Activated CD4-positive, alpha-beta T cell treated with anti-CD3 and anti-CD28 coated beads, Interleukin-2, Interleukin-6, amounts not matched to agents 100 ng/mL and 50 ng/mL, durations not matched to agents 16 hours and 8 hours (primary cell): ENCODE measurements at regions not wholly inside any gene's neighbourhood (a gene's known extent, or its start where the extent isn't known, plus 50 kb on each side); places are given as distances from the start of the nearest gene placed in this dataset.
"Not testable (repeated sequence)": the region's sequence is repeated elsewhere in the genome, so short reads cannot be mapped to it uniquely, and the experiment has no call there.

Experiments used
- DNase-seq: peaks from one replicate; pipeline ENCODE4 v3.0.0-alpha.2; 2020

GRCh38 chr6:91075244-91075976 is 488.5 kb upstream of the MAP3K7 start:
- no peak for DNase-seq

DNA sequence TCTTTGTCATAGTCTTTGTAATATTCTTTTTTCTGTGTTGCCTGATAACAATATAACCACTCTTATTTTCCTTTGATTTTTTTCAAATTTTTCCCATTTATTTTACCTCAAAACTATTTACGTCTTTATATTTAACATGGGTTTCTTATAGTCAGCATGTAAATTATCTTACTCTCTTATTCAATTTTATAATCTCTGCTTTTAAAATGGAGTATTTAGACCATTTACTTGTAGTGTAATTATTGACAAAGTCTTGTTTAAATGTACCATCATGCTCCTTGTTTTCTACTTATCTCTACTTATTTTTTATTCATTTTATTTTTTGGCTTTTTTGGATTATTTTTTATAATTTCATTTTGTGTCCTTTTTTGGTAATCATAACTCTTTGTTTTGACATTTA is 476.5 kb upstream of the MAP3K7 start:
- DNase-seq, result no peak

GRCh38 chr6:91057689-91058088 is 470.8 kb upstream of the MAP3K7 start:
- DNase-seq, result no peak

GRCh38 chr6:91055959-91056358 is 469.1 kb upstream of the MAP3K7 start:
- no peak for DNase-seq

- not testable (repeated sequence) for DNase-seq
Observed at GRCh38 chr6:91052473-91053450, 465.9 kb upstream of the MAP3K7 start.

GRCh38 chr6:91045161-91045560 is 458.3 kb upstream of the MAP3K7 start:
- DNase-seq, result no peak

DNA sequence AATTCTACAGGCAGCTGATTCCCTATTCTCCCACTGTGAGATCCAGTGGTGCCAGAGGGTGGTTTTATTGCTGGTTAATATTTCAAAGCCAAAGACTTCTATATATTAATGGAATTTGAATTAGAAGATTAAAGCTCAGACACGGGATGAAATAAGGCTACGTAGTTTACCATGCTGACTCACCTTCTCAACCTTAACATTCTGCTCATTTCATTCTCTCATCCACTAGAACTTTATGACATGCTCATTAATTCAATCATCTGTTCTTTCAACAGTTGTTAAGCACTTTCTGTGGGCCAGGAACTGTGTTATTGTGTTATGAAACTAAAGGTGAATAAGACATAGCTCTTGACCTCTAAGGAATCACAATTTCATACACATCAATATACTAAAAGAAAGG is 456.9 kb upstream of the MAP3K7 start:
- DNase-seq, result no peak

DNA sequence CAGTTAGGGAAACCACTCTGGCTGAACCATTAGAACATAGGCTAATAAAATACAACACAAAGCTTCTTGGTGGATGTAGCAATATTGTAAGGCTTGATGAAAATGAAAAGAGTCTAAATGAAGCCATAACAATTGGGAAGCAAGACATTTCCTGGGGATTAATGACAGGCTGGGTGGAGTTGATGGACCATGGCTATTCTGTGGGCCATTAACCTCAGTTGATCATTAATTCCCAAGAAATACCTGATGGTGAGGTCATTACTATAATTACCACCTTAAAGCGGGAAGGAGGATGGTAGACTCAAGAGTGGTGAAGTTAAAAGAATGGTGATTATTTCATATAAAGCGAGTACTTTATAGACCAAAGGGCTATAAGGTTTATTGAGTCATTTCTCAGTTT is 455.8 kb upstream of the MAP3K7 start:
- no peak for DNase-seq

DNA sequence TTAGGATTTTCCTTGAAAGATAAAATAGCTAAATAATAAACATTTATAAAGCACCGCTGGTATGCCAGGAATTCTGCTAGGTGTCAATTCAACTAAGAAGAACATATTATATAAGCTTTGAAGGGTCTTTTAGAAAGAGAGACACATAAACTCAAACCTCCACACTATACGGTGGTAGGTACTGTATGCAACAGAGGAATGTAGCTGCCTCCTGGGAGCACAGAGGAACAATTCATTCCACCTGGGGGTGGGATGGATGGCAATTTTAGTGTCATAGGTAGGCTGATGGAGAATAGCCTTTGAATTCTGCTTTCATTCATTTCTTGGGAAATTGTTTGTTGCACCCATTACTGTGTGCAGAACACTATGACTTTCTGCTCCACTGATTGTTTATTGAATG is 447.1 kb upstream of the MAP3K7 start:
- no peak for DNase-seq

GRCh38 chr6:91031581-91031980 is 444.7 kb upstream of the MAP3K7 start:
- DNase-seq, result no peak

DNA sequence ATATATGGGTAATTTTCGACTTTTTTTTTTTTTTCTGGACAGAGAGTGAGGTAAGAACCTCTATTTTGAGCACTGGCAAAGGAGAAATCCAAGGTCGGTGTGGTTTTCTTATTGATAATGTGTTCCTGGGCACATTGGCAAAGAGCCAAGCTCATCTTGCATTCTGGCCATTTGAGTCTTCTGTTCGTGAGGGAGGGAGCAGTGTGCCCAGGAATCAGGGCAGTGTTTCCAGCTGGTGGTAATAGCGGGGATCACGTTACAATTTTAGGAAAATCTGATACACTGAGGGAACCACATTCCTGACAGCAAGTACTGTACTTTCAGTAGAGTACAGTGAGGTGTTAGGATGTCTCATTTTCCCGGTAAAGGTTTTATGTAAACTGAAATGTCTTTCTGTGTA is 442.3 kb upstream of the MAP3K7 start:
- no peak for DNase-seq

GRCh38 chr6:91023529-91023928 is 436.7 kb upstream of the MAP3K7 start:
- no peak for DNase-seq

DNA sequence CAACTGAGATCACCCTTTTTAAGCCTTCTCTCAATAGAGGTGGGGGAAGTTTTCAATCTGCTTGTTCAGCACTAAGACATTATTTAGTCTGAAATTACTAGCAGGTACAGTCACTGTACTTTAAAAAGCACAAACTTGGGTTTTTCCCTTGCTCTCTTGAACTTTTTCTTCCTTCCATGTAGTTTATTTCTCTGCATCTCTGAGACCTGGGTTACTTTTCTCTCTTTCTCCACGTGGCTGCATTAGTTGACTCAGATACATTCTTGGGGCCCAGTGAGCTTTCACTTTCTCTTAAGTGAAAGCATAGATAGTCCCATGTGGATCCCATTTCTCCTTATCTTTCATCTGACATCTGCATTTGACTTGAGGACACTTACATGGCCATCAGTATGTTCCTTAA is 433.9 kb upstream of the MAP3K7 start:
- no peak for DNase-seq

DNA sequence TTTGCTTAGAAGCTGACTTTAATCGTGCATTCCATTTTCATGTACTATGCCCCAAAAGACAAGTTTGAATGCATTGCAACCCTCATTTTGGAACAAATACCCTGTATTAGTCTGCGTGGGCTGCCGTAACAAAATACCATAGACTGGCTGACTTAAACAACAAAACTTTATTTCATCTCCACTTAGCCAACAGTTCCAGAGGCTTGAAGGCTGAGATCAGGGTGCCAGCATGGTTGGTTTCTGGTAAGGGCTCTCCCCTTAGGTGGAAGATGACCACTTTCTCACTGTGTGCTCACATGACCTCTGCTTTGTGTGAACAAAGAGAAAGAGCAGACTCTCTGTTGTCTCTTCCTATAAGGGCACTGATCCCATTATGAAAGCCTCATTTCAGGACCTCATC is 431.7 kb upstream of the MAP3K7 start:
- no peak for DNase-seq

DNA sequence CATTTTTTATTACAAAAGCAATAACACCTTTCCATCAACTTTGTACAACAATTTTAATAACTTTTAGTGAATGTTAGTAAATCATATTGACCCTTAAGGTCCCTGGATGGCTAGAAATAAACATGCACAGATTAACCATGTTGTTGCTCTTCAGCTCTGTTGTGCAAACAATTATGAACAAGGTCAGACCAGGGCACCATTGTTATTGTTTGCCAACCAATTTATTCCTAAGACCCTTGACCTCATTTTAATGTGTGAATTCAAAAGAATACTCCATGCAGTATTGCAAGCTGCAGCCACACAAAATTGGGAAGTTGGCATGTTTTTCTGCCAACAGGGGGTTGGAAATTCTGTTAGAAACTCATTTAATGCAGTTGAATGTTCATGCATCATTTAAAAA is 426.6 kb upstream of the MAP3K7 start:
- DNase-seq, result no peak

GRCh38 chr6:90997076-90997475 is 410.2 kb upstream of the MAP3K7 start:
- DNase-seq, result no peak

DNA sequence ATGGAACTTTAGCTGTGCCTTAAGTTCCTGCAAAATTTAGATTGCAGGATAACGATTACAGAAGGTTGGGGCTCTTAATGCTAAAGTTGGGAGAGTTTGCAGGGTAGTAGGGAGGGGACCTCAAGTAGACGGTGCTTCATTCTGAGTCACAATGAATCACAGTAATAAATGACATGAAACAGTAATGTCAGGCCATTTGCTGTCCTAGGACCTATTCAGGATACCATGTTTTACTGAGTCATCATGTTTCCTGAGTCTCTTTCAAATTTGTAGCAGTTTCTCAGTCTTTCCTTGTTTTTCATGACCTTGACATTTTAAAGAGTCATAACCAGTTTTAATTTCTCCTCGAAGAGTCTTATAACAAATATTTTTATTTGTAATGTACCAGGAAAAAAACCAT is 406.9 kb upstream of the MAP3K7 start:
- no peak for DNase-seq

GRCh38 chr6:90989763-90990162 is 402.9 kb upstream of the MAP3K7 start:
- no peak for DNase-seq

GRCh38 chr6:90984066-90984465 is 397.2 kb upstream of the MAP3K7 start:
- DNase-seq, result no peak

DNA sequence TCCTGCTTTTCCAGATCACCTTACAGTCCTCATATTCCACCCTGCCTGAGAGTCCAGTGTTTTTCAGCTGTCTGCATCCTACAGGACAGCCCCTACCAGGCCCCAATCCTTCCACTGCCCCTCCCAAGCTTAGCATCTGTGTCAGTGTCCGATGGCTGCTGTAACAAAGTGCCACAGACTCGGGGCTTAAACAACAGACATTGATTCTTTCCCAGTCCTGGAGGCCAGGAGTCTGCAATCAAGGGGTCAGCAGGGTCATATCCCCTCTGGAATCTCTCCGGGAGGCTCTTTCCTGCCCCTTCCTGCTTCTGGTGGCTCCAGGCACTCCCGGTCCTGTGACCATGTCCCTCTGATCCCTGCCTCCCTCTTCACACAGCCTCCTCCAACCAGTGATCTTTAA is 396.6 kb upstream of the MAP3K7 start:
- DNase-seq, result no peak

DNA sequence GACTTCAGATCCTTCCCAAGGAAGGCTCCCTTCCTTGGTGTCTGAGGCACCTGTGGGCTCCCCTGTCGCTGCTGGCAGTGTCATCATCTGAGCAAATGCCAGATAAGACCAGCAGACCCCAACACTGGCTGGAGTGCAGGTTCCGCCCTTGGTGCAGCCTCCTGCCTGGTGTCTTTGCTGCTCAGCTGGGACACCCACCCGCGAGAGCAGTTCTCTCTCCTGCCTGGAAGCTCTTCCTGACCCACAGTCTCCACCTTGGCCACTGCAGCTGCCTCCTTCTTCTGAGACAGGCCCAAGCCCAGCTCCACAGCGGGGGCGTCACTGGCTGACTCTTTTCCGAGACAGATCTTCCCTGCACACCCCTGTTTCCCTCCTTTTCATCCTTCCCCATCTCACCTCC is 395.7 kb upstream of the MAP3K7 start:
- DNase-seq, result no peak

- DNase-seq, result no peak
Observed at GRCh38 chr6:90982051-90982450, 395.2 kb upstream of the MAP3K7 start.

DNA sequence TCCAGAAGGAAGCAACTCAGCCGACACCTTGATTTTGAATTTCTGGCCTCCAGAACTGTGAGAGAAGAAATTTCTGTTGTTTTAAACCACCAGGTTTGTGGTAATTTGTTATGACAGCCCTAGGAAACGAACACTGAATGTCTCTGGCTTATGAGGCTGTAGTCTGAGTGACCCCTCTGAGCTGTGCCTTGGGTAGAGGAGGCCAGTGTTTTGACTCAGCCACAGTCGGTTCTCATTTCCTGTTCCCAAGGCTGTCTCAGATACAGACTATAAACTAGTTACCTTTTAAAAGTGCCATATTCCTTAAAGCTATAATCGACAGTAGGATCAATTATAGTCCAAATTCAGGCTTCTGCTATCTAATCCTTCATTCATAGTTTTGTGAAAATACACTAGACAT is 391.2 kb upstream of the MAP3K7 start:
- no peak for DNase-seq

DNA sequence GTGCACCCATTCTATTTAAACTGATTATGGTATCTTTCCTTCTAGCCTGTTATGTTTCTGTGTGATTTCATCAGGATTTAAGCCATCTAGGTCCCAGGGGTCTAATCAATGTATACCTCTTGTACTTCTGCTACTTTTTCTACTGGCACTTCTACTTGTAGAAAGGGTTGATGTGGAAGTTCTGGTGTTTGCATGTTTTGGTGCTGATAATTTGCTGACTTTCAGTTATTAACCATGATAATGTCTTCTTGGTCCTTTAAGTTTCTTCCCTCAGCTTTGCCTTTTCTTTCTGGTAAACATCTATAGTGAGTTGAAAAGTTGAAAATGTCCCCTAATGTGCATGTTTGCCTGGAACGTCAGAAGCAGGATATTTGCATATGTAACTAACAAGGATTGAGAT is 390.6 kb upstream of the MAP3K7 start:
- DNase-seq, result no peak
